ENCODE measurements at regions not wholly inside any gene's neighbourhood (a gene's known extent, or its start where the extent isn't known, plus 50 kb on each side); places are given as distances from the start of the nearest gene placed in this dataset.

DNA sequence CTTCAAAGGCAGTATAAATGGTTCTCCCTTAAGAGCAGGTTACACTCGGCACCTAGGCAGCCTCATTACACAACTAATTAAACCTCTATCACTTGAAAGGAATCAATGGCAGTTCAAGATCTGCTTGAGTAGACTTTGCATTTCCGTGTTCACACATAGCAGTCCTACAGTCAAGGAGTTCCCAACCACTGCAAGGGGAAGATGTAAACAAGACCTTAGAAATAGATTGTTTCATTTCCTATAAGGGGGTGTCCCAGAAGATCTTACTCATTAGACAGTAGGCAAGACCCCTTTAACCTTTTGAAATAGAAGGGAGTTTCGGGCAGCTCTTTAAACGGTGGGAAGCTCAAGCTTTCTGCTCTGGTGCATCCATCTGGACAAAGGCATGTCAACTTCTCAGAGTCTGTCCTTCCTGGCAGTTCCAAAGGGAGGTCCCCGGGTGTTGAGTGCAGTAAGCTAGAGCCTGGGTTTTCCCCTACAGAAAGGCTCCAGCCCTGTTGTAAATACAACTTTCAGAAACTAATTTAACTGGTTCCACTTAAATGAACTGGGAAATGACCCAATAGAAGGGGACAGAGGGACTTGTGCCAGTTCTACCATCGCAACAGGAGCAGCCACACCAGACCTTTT lies 150.8 kb downstream of the RBMX2 start:
- no peak overlapping the region for H3K4me3 ChIP-seq (replicated peaks in 1 of 2; ENCODE audit: low read depth in 2 of 2, low read length in 2 of 2)
- DNase-seq (ENCODE audit: low read depth in 2 of 2), result no peak
- TF ChIP-seq, protein P1, sequence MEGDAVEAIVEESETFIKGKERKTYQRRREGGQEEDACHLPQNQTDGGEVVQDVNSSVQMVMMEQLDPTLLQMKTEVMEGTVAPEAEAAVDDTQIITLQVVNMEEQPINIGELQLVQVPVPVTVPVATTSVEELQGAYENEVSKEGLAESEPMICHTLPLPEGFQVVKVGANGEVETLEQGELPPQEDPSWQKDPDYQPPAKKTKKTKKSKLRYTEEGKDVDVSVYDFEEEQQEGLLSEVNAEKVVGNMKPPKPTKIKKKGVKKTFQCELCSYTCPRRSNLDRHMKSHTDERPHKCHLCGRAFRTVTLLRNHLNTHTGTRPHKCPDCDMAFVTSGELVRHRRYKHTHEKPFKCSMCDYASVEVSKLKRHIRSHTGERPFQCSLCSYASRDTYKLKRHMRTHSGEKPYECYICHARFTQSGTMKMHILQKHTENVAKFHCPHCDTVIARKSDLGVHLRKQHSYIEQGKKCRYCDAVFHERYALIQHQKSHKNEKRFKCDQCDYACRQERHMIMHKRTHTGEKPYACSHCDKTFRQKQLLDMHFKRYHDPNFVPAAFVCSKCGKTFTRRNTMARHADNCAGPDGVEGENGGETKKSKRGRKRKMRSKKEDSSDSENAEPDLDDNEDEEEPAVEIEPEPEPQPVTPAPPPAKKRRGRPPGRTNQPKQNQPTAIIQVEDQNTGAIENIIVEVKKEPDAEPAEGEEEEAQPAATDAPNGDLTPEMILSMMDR (IDR thresholded peaks at IDR 0.05; ENCODE audit: low read depth, low read length), result no peak

DNA sequence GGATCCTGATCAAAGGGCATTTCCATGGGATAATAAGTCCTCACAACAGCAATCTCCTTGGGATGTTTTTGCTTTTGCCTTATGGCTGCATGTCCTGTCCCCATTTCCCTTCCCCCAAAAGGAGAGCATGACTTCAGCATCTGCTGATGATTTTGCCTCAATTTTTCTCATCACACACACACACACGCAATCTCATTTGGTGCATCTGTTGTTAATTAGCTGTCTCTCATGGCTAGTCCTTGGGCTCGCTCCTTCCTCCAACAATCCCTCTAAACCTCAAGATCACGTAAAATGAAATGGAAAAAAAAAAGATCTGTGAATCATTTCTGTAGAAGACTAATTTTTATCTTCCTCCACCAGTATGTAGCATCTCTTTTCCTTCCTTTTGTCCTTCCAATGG lies 153.6 kb downstream of the RBMX2 start:
- no peak for DNase-seq (ENCODE audit: low read depth in 2 of 2)
- TF ChIP-seq, protein P1 (IDR thresholded peaks at IDR 0.05; ENCODE audit: low read depth, low read length), result no peak

DNA sequence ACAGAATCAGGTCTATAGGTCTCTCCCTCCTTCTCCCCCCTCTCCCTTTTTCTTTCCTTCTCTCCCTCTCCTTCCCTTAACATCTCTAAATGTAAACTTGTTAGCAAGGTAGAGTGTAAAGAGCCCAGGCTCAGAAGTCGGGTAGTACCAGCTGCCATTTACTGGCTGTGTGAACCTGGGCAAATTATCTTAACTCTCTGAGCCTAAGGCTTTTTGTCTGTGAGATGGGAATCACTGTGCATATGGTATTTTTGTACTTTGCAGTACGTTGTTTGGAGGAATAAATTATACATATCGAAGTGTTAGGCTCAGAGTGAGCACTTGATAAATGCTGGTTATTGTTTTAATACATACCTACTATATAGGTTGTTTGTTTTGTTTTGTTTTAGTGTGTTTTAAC lies 154.0 kb downstream of the RBMX2 start:
- TF ChIP-seq, protein P1 (IDR thresholded peaks at IDR 0.05; ENCODE audit: low read depth, low read length), result no peak
- no peak for DNase-seq (ENCODE audit: low read depth in 2 of 2)
- no peak overlapping the region for H3K4me3 ChIP-seq (replicated peaks in 1 of 2; ENCODE audit: low read depth in 2 of 2, low read length in 2 of 2)

More for the DNA sequence above, 153.6 kb downstream of the RBMX2 start:
- no peak overlapping the region for H3K4me3 ChIP-seq (replicated peaks in 1 of 2; ENCODE audit: low read depth in 2 of 2, low read length in 2 of 2)

DNA sequence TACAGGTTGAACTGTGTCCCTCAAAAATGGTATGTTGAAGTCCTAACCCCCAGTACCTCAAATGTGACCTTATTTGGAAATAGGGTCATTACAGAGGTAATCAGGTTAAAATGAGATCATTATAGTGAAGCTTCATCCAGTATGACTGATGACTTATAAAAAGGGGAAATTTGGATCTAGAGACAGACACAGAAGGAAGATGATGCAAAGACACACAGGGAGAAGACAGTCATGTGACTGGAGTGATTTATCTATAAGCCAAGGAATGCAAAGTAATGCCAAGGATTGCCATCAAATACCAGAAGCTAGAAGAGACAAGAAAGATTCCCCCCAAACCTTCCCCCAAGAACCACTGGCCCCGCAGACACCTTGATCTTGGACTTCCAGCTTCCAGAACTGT lies 155.2 kb downstream of the RBMX2 start:
- no peak overlapping the region for H3K4me3 ChIP-seq (replicated peaks in 1 of 2; ENCODE audit: low read depth in 2 of 2, low read length in 2 of 2)
- TF ChIP-seq, protein P1 (IDR thresholded peaks at IDR 0.05; ENCODE audit: low read depth, low read length), result no peak
- no peak for DNase-seq (ENCODE audit: low read depth in 2 of 2)

DNA sequence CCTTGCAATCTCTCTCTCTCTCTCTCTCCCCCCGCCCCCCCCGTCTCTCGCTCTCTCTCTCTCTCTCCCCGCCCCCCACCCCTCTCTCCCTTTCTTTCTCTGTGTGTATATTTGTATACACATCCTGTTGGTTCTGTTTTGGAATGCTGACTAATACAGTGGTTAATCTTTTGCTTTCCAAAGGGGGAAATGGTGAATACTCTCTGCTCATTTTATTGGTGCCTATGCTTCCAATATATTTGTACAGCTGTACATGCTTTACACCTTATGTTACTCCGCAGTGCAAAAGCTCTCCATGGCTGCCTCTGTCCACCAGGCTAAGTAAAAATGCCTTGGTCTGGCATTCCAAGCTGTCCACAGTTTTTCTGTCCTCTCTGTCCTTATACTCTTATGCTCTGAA lies 158.8 kb downstream of the RBMX2 start:
- H3K4me3 ChIP-seq (replicated peaks in 1 of 2; ENCODE audit: low read depth in 2 of 2, low read length in 2 of 2), result no peak overlapping the region
- TF ChIP-seq, protein P1 (IDR thresholded peaks at IDR 0.05; ENCODE audit: low read depth, low read length), result no peak
- no peak for DNase-seq (ENCODE audit: low read depth in 2 of 2)

DNA sequence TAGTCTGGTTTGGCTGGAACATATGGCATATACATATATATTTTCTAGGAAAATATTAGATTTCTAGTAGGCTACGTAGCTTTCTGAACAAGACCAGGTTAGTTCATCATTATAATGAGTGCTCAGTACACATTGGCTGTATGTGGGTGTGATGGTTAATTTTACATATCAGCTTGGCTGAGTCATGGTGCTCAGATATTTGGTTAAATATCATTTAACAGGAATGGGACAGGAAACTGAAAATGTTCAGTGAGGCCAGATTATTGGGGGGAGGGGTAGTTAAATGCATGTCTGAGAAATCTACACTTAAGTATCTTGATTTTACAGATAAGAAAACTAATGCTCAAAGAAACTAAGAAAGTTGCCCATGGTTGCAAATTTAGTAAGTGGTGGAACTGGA lies 160.1 kb downstream of the RBMX2 start:
- H3K4me3 ChIP-seq (replicated peaks in 1 of 2; ENCODE audit: low read depth in 2 of 2, low read length in 2 of 2), result no peak overlapping the region
- DNase-seq (ENCODE audit: low read depth in 2 of 2), result no peak
- TF ChIP-seq, protein P1 (IDR thresholded peaks at IDR 0.05; ENCODE audit: low read depth, low read length), result no peak

DNA sequence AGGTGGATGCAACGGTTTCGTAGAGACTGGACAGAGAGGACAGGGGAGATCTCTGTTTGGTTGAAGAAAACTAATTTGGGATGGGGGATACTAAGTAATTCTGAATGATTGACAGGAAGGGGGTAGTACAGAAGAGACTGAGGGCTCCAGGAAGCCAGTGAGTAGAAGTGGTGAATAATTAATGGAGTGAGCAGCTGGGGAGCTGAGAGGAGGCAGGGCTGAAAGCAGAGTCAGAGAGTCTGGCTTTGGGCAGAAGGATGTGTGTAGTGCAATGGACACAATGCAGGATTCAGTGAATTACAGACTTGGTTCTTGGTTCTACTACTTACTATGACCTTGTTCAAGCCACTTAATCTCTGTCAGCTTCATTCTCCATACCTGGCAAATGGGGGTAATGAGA lies 161.7 kb downstream of the RBMX2 start:
- TF ChIP-seq, protein P1 (IDR thresholded peaks at IDR 0.05; ENCODE audit: low read depth, low read length), result no peak
- no peak overlapping the region for H3K4me3 ChIP-seq (replicated peaks in 1 of 2; ENCODE audit: low read depth in 2 of 2, low read length in 2 of 2)
- DNase-seq (ENCODE audit: low read depth in 2 of 2), result no peak
